ENCODE measurements at regions not wholly inside any gene's neighbourhood (a gene's known extent, or its start where the extent isn't known, plus 50 kb on each side); places are given as distances from the start of the nearest gene placed in this dataset.

DNA sequence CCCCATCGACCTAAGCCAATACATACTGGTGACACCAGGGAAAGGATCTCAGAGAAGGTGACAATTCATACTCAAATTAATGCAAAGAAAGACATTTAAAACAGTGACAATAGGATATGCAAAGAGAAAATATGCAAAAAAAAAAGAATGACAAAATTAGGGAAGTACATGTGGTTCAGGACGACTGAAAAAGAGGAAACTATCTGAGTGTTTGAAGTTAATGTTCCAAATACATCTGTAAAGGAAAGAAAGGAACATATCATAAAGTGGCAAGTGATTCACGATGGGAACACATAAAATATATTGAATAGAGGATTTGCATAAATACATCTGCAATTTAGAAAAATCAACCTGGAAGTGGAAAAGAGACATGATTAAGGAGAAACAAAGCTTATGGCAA, 441.4 kb downstream of the SLITRK5 start:
- H3K4me3 ChIP-seq (ENCODE audit: low read depth, low read length) = no peak overlapping the region
- no peak for DNase-seq (ENCODE audit: low read depth)
- no peak for TF ChIP-seq CTCF (IDR thresholded peaks at IDR 0.05; ENCODE audit: insufficient read depth, low read length)

GRCh38 chr13:88115976-88116375, 444.8 kb downstream of the SLITRK5 start:
- TF ChIP-seq CTCF (IDR thresholded peaks at IDR 0.05; ENCODE audit: insufficient read depth, low read length) = no peak
- H3K4me3 ChIP-seq (ENCODE audit: low read depth, low read length) = no peak overlapping the region
- no peak for DNase-seq (ENCODE audit: low read depth)

DNA sequence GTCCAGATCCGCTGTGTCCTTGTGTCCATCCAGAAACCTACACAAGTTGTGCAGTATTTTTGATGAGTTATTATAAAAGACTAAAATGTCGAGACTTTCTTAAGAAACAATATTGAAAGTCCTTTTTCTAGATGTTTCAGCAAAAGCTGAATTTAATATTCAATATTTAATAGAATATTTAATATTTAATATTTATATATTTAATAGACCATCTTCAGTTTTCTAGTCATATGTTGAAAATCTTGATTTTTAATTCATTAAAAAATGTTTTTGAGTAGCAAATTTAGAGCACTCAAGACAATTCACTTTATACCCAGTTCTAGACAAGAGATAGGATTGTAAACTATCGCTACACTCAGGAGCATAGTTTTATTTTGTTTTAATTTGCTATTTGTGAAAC, 447.8 kb downstream of the SLITRK5 start:
- no peak for TF ChIP-seq CTCF (IDR thresholded peaks at IDR 0.05; ENCODE audit: insufficient read depth, low read length)
- H3K4me3 ChIP-seq (ENCODE audit: low read depth, low read length) = no peak overlapping the region
- no peak for DNase-seq (ENCODE audit: low read depth)

GRCh38 chr13:88124142-88124541, 453.0 kb downstream of the SLITRK5 start:
- no peak for TF ChIP-seq CTCF (IDR thresholded peaks at IDR 0.05; ENCODE audit: insufficient read depth, low read length)
- no peak for DNase-seq (ENCODE audit: low read depth)
- no peak overlapping the region for H3K4me3 ChIP-seq (ENCODE audit: low read depth, low read length)

DNA sequence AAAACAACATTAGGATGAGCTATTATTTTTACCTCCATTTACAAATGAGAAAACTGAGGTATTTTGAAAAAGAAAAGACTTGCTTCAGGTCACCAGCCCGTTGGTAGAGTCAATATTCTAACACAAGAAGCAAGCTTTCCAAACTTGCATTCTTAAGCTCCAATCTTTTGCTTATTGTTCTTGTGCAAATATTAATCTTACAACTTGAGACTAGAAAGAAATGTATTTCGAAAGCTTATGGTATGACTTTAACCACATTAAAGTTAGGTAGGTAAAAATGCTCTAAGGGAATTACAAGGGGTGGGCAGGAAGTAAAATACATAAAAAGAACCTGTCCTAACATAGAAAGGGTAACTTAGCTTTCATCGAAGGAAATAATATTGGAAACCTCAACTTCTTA, 453.9 kb downstream of the SLITRK5 start:
- TF ChIP-seq CTCF (IDR thresholded peaks at IDR 0.05; ENCODE audit: insufficient read depth, low read length) = no peak
- no peak for DNase-seq (ENCODE audit: low read depth)
- H3K4me3 ChIP-seq (ENCODE audit: low read depth, low read length) = no peak overlapping the region

GRCh38 chr13:88136098-88136790, 465.1 kb downstream of the SLITRK5 start:
- no peak overlapping the region for H3K4me3 ChIP-seq (ENCODE audit: low read depth, low read length)
- no peak for TF ChIP-seq CTCF (IDR thresholded peaks at IDR 0.05; ENCODE audit: insufficient read depth, low read length)
- no peak for DNase-seq (ENCODE audit: low read depth)

DNA sequence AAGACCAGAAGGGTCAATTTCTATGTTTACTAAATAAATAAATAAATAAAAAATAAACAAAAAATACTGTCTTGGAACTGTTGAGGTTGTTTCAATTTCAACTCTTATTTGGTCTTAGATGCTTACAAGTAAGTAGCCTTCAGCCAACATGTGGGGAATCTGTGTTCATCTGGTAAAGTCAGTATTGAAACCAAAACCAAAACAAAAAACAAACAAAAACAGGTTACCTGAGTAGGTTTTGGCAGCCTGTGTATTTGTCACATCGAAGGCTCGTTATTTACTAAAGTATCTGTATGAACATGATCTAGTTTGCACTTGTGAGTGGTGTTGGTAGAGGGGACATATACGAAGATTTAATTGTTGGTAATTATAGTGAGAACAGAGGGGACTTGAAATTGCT, 471.5 kb downstream of the SLITRK5 start:
- DNase-seq (ENCODE audit: low read depth) = no peak
- TF ChIP-seq CTCF (IDR thresholded peaks at IDR 0.05; ENCODE audit: insufficient read depth, low read length) = no peak
- no peak overlapping the region for H3K4me3 ChIP-seq (ENCODE audit: low read depth, low read length)
